ENCODE measurements at regions not wholly inside any gene's neighbourhood (a gene's known extent, or its start where the extent isn't known, plus 50 kb on each side); places are given as distances from the start of the nearest gene placed in this dataset.

DNA sequence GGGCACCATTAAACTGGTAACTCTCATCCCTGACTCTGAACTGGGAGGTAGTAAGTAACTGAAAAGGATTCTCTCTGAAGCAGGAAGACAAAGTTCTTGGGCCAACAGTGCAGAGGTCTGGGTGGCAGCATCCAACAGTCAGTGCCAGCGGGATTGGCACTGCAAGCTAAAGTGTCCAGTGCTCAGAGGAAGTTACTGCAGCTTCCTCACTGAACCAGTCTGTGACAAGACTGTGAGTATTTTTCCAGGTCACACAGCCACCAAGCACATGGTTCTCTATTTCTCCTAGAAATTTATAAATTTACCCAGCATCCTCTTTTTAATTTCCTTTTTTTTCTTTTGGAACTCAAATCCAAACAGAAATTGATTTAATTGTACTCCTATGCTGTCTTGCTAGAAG lies 81.6 kb upstream of the FAR2 start:
- TF ChIP-seq POLR2A (IDR thresholded peaks at IDR 0.05; ENCODE audit: low read length) (no peak), GATA1 (IDR thresholded peaks at IDR 0.05; ENCODE audit: low read depth, low read length) (no peak)

All from erythroblast (primary cell).